CD8-positive, alpha-beta memory T cell (primary cell): ENCODE measurements at regions not wholly inside any gene's neighbourhood (a gene's known extent, or its start where the extent isn't known, plus 50 kb on each side); places are given as distances from the start of the nearest gene placed in this dataset.

Source experiments
- CTCF ChIA-PET: fragments of 350-600 bp; sonication (Branson Sonifier 250); formaldehyde crosslinking; loops from one replicate; lab custom pipeline; 2021; ENCODE audit warnings: antibody characterized with exemption; lab: Charles Lee
- POLR2A ChIA-PET: fragments of 350-600 bp; sonication (Branson Sonifier 250); formaldehyde crosslinking; loops from one replicate; lab custom pipeline; 2021; ENCODE audit warnings: antibody characterized with exemption; lab: Charles Lee
- DNase-seq, 5 donors: peaks; one replicate each; pipeline versions ENCODE4 v3.0.0 to v3.0.0-alpha.2; 2020 to 2022; ENCODE audit warnings: mixed read lengths in 1 of 5
- H3K27ac ChIP-seq: one replicate; pipeline ENCODE4 v1.7.0; 2013; ENCODE audit warnings: low read depth, mild to moderate bottlenecking, low read length, moderate library complexity
- H3K27me3 ChIP-seq: 2 replicates; pipeline ENCODE4 v1.7.0; 2013; ENCODE audit warnings: low read length, mild to moderate bottlenecking; ENCODE audit not compliant: insufficient read depth, poor library complexity, severe bottlenecking
- H3K36me3 ChIP-seq: 2 replicates; pipeline ENCODE4 v1.7.0; 2013; ENCODE audit warnings: mild to moderate bottlenecking, low read length, moderate library complexity; ENCODE audit not compliant: insufficient read depth
- H3K4me1 ChIP-seq: 2 replicates; pipeline ENCODE4 v1.7.0; 2013; ENCODE audit warnings: mild to moderate bottlenecking, low read length, moderate library complexity; ENCODE audit not compliant: insufficient read depth
- H3K4me3 ChIP-seq: 2 replicates; pipeline ENCODE4 v1.7.0; 2013; ENCODE audit warnings: mild to moderate bottlenecking, low read length
- H3K9me3 ChIP-seq: 2 replicates; pipeline ENCODE4 v1.7.0; 2013; ENCODE audit warnings: mild to moderate bottlenecking, low read length
- H3K27ac Mint-ChIP-seq, 8 donors: one replicate each; pipeline ENCODE4 v1.8.0; 2020 to 2021; ENCODE audit warnings: mixed read lengths in 8 of 8, mild to moderate bottlenecking in 6 of 8, inconsistent platforms in 3 of 8, moderate library complexity in 3 of 8
- H3K27me3 Mint-ChIP-seq, 2 donors: one replicate each; pipeline ENCODE4 v1.8.0; 2020 to 2021; ENCODE audit warnings: mixed read lengths in 2 of 2, mild to moderate bottlenecking in 1 of 2, moderate library complexity in 1 of 2
- H3K36me3 Mint-ChIP-seq, 3 donors: one replicate each; pipeline ENCODE4 v1.8.0; 2020 to 2021; ENCODE audit warnings: mixed read lengths in 3 of 3, inconsistent platforms in 1 of 3, mild to moderate bottlenecking in 1 of 3
- H3K4me1 Mint-ChIP-seq, 3 donors: one replicate each; pipeline ENCODE4 v1.8.0; 2020 to 2021; ENCODE audit warnings: mixed read lengths in 3 of 3, inconsistent platforms in 1 of 3, mild to moderate bottlenecking in 1 of 3
- H3K4me3 Mint-ChIP-seq, 7 donors: one replicate each; pipeline ENCODE4 v1.8.0; 2020 to 2021; ENCODE audit warnings: mixed read lengths in 7 of 7, mild to moderate bottlenecking in 6 of 7, moderate library complexity in 4 of 7, inconsistent platforms in 2 of 7
- H3K9me3 Mint-ChIP-seq, 5 donors: one replicate each; pipeline ENCODE4 v1.8.0; 2020 to 2022; ENCODE audit warnings: mixed read lengths in 5 of 5, mild to moderate bottlenecking in 3 of 5, moderate library complexity in 2 of 5, inconsistent platforms in 1 of 5

DNA sequence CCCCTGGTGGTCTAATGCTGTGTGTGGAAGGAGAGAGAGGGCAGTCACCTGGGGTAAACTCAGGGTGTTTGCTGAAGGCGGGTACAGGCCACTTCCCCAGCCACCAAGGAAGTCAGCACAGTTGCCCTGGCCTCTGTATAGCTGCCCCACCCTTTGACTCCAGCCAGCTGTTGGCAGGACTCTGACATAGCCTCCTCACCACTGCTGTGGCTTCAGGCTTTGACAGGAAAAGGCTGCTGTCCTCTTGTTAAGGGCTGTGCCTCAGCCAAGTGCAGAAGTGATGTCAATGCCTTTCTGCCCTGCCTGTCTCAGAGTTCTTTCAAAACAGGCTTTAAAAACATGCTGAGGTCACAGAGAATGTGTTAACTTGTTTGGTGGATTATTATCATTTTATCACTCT, 487.2 kb upstream of the KLF4 start:
- Histone ChIP-seq H3K36me3 (no peaks in the 10 kb centered on the region), H3K27me3 (no peaks in the 10 kb centered on the region), H3K4me3 (no peak overlapping the region), H3K4me1 (no peaks in the 10 kb centered on the region), H3K27ac (no peak overlapping the region), H3K9me3 (no peaks in the 10 kb centered on the region)
- Mint-ChIP-seq H3K27ac (no peak overlapping the region), H3K9me3 (peaks cover 0 to 6% (median 2%) of the 10 kb centered on the region in 5 donors), H3K36me3 (peaks cover 0 to 3% (median 0%) of the 10 kb centered on the region in 3 donors), H3K4me1 (no peaks in the 10 kb centered on the region), H3K4me3 (no peak overlapping the region), H3K27me3 (no peaks in the 10 kb centered on the region)
- DNase-seq: no peak
- POLR2A ChIA-PET: no interaction called here
- CTCF ChIA-PET: interaction anchor here (2.1 kb wide), 1 partner anchor 12 kb away, joined by 5 read pairs; no protein-coding TSS in a partner anchor

- Mint-ChIP-seq H3K9me3 (peaks cover 0 to 6% (median 0%) of the 10 kb centered on the region in 5 donors), H3K27me3 (no peaks in the 10 kb centered on the region), H3K36me3 (peaks cover 0 to 3% (median 0%) of the 10 kb centered on the region in 3 donors), H3K27ac (no peak overlapping the region), H3K4me3 (no peak overlapping the region), H3K4me1 (no peaks in the 10 kb centered on the region)
- Histone ChIP-seq H3K27me3 (no peaks in the 10 kb centered on the region), H3K9me3 (no peaks in the 10 kb centered on the region), H3K4me1 (no peaks in the 10 kb centered on the region), H3K36me3 (no peaks in the 10 kb centered on the region), H3K4me3 (no peak overlapping the region), H3K27ac (no peak overlapping the region)
- CTCF ChIA-PET: interaction anchor here (2.1 kb wide), 1 partner anchor 11 kb away, joined by 5 read pairs; no protein-coding TSS in a partner anchor
- no peak for DNase-seq
- POLR2A ChIA-PET: no interaction called here
Observed at GRCh38 chr9:107975426-107976010, 485.9 kb upstream of the KLF4 start.

DNA sequence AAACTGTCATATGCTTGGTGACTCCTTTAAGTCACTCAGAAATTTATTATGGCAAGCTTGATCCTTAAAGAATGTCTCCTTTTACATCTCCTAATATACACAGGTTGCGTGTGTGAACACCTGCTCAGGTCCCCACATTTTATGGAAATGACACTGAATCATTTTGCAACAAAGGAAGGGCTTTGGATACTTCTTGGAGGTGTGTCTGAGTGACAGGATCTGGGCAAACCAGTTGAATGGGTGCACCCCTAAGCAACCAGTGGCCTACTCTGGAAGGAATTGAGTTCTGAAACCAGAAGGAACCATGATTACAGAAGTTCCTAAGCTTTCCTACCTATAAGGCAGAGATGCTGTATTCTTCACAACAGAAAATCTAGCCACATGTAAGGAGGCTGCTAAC, 483.9 kb upstream of the KLF4 start:
- no peak overlapping the region for H3K4me3 Mint-ChIP-seq
- Histone ChIP-seq H3K27ac (no peak overlapping the region), H3K4me1 (no peaks in the 10 kb centered on the region), H3K9me3 (no peaks in the 10 kb centered on the region), H3K4me3 (no peak overlapping the region), H3K27me3 (no peaks in the 10 kb centered on the region), H3K36me3 (no peaks in the 10 kb centered on the region)
- CTCF ChIA-PET: no interaction called here
- DNase-seq: no peak
- POLR2A ChIA-PET: no interaction called here
- H3K27ac Mint-ChIP-seq: no peak overlapping the region
- H3K4me1 Mint-ChIP-seq: no peaks in the 10 kb centered on the region
- H3K36me3 Mint-ChIP-seq: peaks cover 0 to 3% (median 0%) of the 10 kb centered on the region in 3 donors
- H3K27me3 Mint-ChIP-seq: no peaks in the 10 kb centered on the region
- H3K9me3 Mint-ChIP-seq: peaks cover 0 to 7% (median under 1%) of the 10 kb centered on the region in 5 donors

DNA sequence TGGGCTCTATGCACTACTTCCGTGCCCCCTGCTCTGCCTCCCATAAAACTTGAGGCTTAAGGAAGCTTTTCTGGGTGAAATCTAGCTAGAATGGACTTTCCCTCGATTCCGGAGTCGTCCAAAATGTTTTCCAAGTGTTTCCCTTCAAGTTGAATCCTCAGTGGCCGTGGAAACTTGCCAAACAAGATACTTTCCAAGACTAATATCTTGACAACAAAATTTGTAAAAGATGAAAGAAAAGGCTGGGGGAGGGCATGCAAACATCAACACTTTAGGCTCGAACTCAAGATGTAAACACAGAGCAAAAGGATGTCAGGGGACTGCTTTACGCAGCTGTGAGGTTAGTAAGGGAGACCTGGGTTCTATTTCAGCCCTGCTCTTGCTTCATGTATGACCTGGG, 482.8 kb upstream of the KLF4 start:
- H3K4me3 Mint-ChIP-seq: no peak overlapping the region
- POLR2A ChIA-PET: no interaction called here
- CTCF ChIA-PET: no interaction called here
- H3K27ac Mint-ChIP-seq: no peak overlapping the region
- no peaks in the 10 kb centered on the region for H3K27me3 Mint-ChIP-seq
- Histone ChIP-seq H3K27ac (no peak overlapping the region), H3K36me3 (no peaks in the 10 kb centered on the region), H3K9me3 (no peaks in the 10 kb centered on the region), H3K4me1 (no peaks in the 10 kb centered on the region), H3K4me3 (no peak overlapping the region), H3K27me3 (no peaks in the 10 kb centered on the region)
- H3K36me3 Mint-ChIP-seq: peaks cover 0 to 3% (median 0%) of the 10 kb centered on the region in 3 donors
- H3K9me3 Mint-ChIP-seq: peaks cover 0 to 7% (median 6%) of the 10 kb centered on the region in 5 donors
- no peaks in the 10 kb centered on the region for H3K4me1 Mint-ChIP-seq
- no peak for DNase-seq

- H3K4me3 ChIP-seq: no peak overlapping the region
- no peaks in the 10 kb centered on the region for H3K4me1 Mint-ChIP-seq
- no peak overlapping the region for H3K27ac ChIP-seq
- POLR2A ChIA-PET: no interaction called here
- CTCF ChIA-PET: no interaction called here
- H3K4me1 ChIP-seq: no peaks in the 10 kb centered on the region
- no peaks in the 10 kb centered on the region for H3K9me3 ChIP-seq
- DNase-seq: no peak
- H3K27ac Mint-ChIP-seq: no peak overlapping the region
- no peaks in the 10 kb centered on the region for H3K27me3 ChIP-seq
- peaks cover 0 to 1% (median 0%) of the 10 kb centered on the region in 3 donors for H3K36me3 Mint-ChIP-seq
- peaks cover 0 to 8% (median 3%) of the 10 kb centered on the region in 5 donors for H3K9me3 Mint-ChIP-seq
- H3K36me3 ChIP-seq: no peaks in the 10 kb centered on the region
- H3K4me3 Mint-ChIP-seq: no peak overlapping the region
- no peaks in the 10 kb centered on the region for H3K27me3 Mint-ChIP-seq
Observed at GRCh38 chr9:107971241-107971640, 481.7 kb upstream of the KLF4 start.

- Histone ChIP-seq H3K36me3 (no peaks in the 10 kb centered on the region), H3K27ac (no peak overlapping the region), H3K9me3 (no peaks in the 10 kb centered on the region), H3K4me3 (no peak overlapping the region), H3K27me3 (no peaks in the 10 kb centered on the region), H3K4me1 (no peaks in the 10 kb centered on the region)
- peaks cover 0 to 8% (median 0%) of the 10 kb centered on the region in 5 donors for H3K9me3 Mint-ChIP-seq
- H3K27ac Mint-ChIP-seq: no peak overlapping the region
- POLR2A ChIA-PET: no interaction called here
- H3K4me1 Mint-ChIP-seq: no peaks in the 10 kb centered on the region
- H3K36me3 Mint-ChIP-seq: no peaks in the 10 kb centered on the region
- CTCF ChIA-PET: no interaction called here
- no peak overlapping the region for H3K4me3 Mint-ChIP-seq
- no peak for DNase-seq
- H3K27me3 Mint-ChIP-seq: no peaks in the 10 kb centered on the region
Observed at GRCh38 chr9:107970726-107971125, 481.2 kb upstream of the KLF4 start.

DNA sequence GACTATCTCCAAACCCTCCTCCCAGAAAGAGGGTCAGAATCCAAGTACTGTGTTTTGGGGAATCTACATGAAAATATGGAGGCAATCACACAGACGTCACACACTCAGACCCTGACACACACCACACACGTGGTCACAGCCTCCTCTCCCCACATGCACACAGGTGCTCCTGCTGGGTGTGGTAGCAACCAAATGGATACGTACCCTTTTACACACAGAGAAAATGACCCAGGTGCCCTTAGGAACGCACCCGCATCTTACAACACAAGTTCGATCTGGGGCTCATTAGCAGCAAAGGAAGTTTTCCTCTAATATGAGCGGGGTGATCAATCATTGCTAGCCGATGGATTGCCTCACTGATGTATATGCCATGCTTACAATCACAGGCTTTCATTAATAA, 480.2 kb upstream of the KLF4 start:
- no peaks in the 10 kb centered on the region for H3K9me3 ChIP-seq
- Mint-ChIP-seq H3K27ac (no peak overlapping the region), H3K36me3 (no peaks in the 10 kb centered on the region), H3K4me3 (no peak overlapping the region), H3K4me1 (no peaks in the 10 kb centered on the region), H3K9me3 (peaks cover 0 to 8% (median 0%) of the 10 kb centered on the region in 5 donors), H3K27me3 (no peaks in the 10 kb centered on the region)
- CTCF ChIA-PET: no interaction called here
- POLR2A ChIA-PET: no interaction called here
- H3K27ac ChIP-seq: no peak overlapping the region
- no peaks in the 10 kb centered on the region for H3K4me1 ChIP-seq
- DNase-seq: no peak
- no peak overlapping the region for H3K4me3 ChIP-seq
- H3K27me3 ChIP-seq: no peaks in the 10 kb centered on the region
- H3K36me3 ChIP-seq: no peaks in the 10 kb centered on the region

DNA sequence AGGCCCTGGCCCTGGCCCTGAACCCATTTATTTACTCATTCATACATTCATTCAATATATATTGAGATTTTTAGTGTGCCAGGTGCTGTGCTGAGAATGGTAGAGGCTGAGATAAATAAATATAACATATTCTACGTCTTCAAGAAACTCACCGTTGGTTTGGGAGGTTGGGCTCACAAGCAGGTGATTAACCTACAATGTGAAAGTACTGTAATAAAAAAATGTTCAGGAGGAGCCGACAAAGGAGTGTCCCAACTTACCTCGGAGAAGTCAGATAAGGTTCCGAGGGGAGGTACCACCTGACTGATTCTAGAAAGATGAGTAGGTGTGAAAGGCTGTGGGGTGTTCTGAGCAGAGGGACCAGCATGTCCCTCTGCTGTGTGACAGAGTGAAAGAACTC, 479.6 kb upstream of the KLF4 start:
- DNase-seq: no peak
- H3K36me3 ChIP-seq: no peaks in the 10 kb centered on the region
- ChIA-PET CTCF (no interaction called here), POLR2A (no interaction called here)
- Mint-ChIP-seq H3K9me3 (peaks cover 0 to 8% (median 0%) of the 10 kb centered on the region in 5 donors), H3K27me3 (no peaks in the 10 kb centered on the region), H3K4me1 (no peaks in the 10 kb centered on the region), H3K36me3 (no peaks in the 10 kb centered on the region), H3K27ac (no peak overlapping the region), H3K4me3 (no peak overlapping the region)
- H3K4me3 ChIP-seq: no peak overlapping the region
- no peak overlapping the region for H3K27ac ChIP-seq
- no peaks in the 10 kb centered on the region for H3K27me3 ChIP-seq
- H3K4me1 ChIP-seq: no peaks in the 10 kb centered on the region
- no peaks in the 10 kb centered on the region for H3K9me3 ChIP-seq
